OCI-LY7 (cell line): ENCODE measurements at regions not wholly inside any gene's neighbourhood (a gene's known extent, or its start where the extent isn't known, plus 50 kb on each side); places are given as distances from the start of the nearest gene placed in this dataset.

Experiments used
- BruUV-seq: library from RNA; stranded (reverse); fragments of 400-500 nt; replicated peaks from 2 replicates; lab custom pipeline; 2021; lab: Mats Ljungman, UMichigan
- CTCF ChIA-PET: fragments of 300-600 bp; sonication (Branson Sonifier 250); formaldehyde crosslinking; loops from one replicate; lab custom pipeline; 2022; ENCODE audit warnings: antibody characterized with exemption; ENCODE audit not compliant: unreplicated experiment; lab: Charles Lee
- POLR2A ChIA-PET: fragments of 300-600 bp; sonication (Branson Sonifier 250); formaldehyde crosslinking; loops from one replicate; lab custom pipeline; 2022; ENCODE audit warnings: antibody characterized with exemption; lab: Charles Lee
- DNase-seq: peaks from one replicate; pipeline ENCODE4 v3.0.0-alpha.2; 2015; ENCODE audit warnings: low spot score
- H2AFZ ChIP-seq: fragments of 200-600 bp; sonication (generic), shearing (Covaris generic); 2 replicates; pipeline ENCODE4 v1.6.1; 2014; ENCODE audit warnings: mild to moderate bottlenecking, antibody characterized with exemption, low read length, moderate library complexity
- H3K27ac ChIP-seq: fragments of 200-600 bp; sonication (generic); 2 replicates; pipeline ENCODE4 v1.5.1; 2014; ENCODE audit warnings: mixed run types, low read depth, mild to moderate bottlenecking, moderate library complexity, low read length, inconsistent platforms; ENCODE audit not compliant: poor library complexity, severe bottlenecking
- H3K36me3 ChIP-seq: fragments of 200-600 bp; sonication (generic); 2 replicates; pipeline ENCODE4 v1.6.1; 2014; ENCODE audit warnings: mild to moderate bottlenecking, antibody characterized with exemption, low read length, moderate library complexity, mixed read lengths; ENCODE audit not compliant: insufficient read depth
- H3K4me1 ChIP-seq: fragments of 200-600 bp; sonication (generic); 2 replicates; pipeline ENCODE4 v1.5.1; 2014; ENCODE audit warnings: mild to moderate bottlenecking, low read length; ENCODE audit not compliant: insufficient read depth, poor library complexity, severe bottlenecking
- H3K4me2 ChIP-seq: fragments of 200-600 bp; sonication (generic); 2 replicates; pipeline ENCODE4 v1.6.1; 2014; ENCODE audit warnings: mild to moderate bottlenecking, low read length
- H3K4me3 ChIP-seq: fragments of 200-600 bp; sonication (generic); 2 replicates; pipeline ENCODE4 v1.5.1; 2014; ENCODE audit warnings: mild to moderate bottlenecking, low read depth, low read length; ENCODE audit not compliant: poor library complexity, severe bottlenecking
- H3K79me2 ChIP-seq: fragments of 200-600 bp; sonication (generic); 2 replicates; pipeline ENCODE4 v1.6.1; 2016; ENCODE audit warnings: low read depth, mild to moderate bottlenecking, low read length, moderate library complexity, mixed read lengths; ENCODE audit not compliant: insufficient read depth
- H3K9me2 ChIP-seq: fragments of 200-600 bp; sonication (generic); 2 replicates; pipeline ENCODE4 v1.6.1; 2016; ENCODE audit warnings: mild to moderate bottlenecking, low read length, mixed read lengths; ENCODE audit not compliant: insufficient read depth
- H3K9me3 ChIP-seq: fragments of 200-600 bp; sonication (generic); 2 replicates; pipeline ENCODE4 v1.6.1; 2014; ENCODE audit warnings: mild to moderate bottlenecking, mixed run types, low read length, mixed read lengths
- H4K20me1 ChIP-seq: fragments of 200-600 bp; sonication (generic); 2 replicates; pipeline ENCODE4 v1.6.1; 2014; ENCODE audit warnings: mild to moderate bottlenecking, antibody characterized with exemption, low read length, moderate library complexity, mixed read lengths; ENCODE audit not compliant: insufficient read depth
- CTCF ChIP-seq: fragments of 200-600 bp; sonication (generic); conservative IDR thresholded peaks from 2 replicates; pipeline ENCODE4 v1.5.1; 2014; ENCODE audit warnings: mild to moderate bottlenecking, antibody characterized with exemption, low read length, moderate library complexity, mixed read lengths
- EZH2phosphoT487 ChIP-seq: fragments of 200-600 bp; sonication (generic); IDR thresholded peaks from 2 replicates; pipeline ENCODE4 v1.6.1; 2018; ENCODE audit warnings: low read depth, borderline replicate concordance, mild to moderate bottlenecking, mixed run types, antibody characterized with exemption, low read length, moderate library complexity, mixed read lengths
- intact Hi-C: fragments of 100-400 bp; cut with micrococcal nuclease; formaldehyde crosslinking; loops from one replicate; pipeline ENCODE4 v1.10.0; 2022; ENCODE audit not compliant: unreplicated experiment

DNA sequence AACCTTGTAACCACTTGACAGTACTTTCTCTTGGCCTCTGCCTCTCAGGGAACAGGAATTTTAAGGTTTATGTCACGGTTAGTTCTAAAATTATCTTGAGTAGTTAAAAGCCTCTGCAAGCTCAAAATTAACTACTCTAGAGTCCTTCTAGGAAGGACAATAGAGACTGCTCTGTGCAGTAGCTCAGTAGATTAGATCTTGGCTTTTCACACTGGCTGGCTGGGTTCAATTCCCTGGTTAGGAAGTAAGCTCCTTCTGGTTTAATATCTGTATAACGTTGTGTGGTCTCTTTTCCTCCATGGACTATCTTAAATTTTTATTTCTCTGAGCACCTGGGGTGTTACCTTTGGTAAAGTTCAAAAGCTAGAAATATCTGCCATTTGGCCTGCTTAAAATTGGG is 109.2 kb downstream of the AASDHPPT start:
- CTCF ChIA-PET = no interaction called here
- BruUV-seq = no TSS peak
- POLR2A ChIA-PET = interaction anchor here (0.6 to 0.9 kb wide), 3 partner anchors 43 to 519 kb away, joined by 3 to 4 read pairs (median 3); no protein-coding TSS in a partner anchor
- H3K9me3 ChIP-seq = 0 out of 2 replicates have a peak, but pooled peaks cover 4% of the 10 kb centered on the region
- H3K4me3 ChIP-seq = no peak overlapping the region
- H3K4me1 ChIP-seq = no peaks in the 10 kb centered on the region
- H3K27ac ChIP-seq = no peak overlapping the region
- DNase-seq = no peak
- no peaks in the 10 kb centered on the region for H3K9me2 ChIP-seq
- TF ChIP-seq EZH2phosphoT487 = no peak
- no peak for TF ChIP-seq CTCF
- H3K79me2 ChIP-seq = no peaks in the 10 kb centered on the region
- H4K20me1 ChIP-seq = no peaks in the 10 kb centered on the region
- no peak overlapping the region for H2AFZ ChIP-seq
- intact Hi-C loops = no loop called here
- H3K4me2 ChIP-seq = no peak overlapping the region
- H3K36me3 ChIP-seq = no peaks in the 10 kb centered on the region

GRCh38 chr11:106187860-106188456 is 110.5 kb downstream of the AASDHPPT start:
- Histone ChIP-seq H3K79me2 (no peaks in the 10 kb centered on the region), H4K20me1 (no peaks in the 10 kb centered on the region), H3K27ac (no peak overlapping the region), H3K36me3 (no peaks in the 10 kb centered on the region), H3K9me2 (no peaks in the 10 kb centered on the region), H3K4me2 (no peak overlapping the region), H2AFZ (no peak overlapping the region), H3K4me1 (no peaks in the 10 kb centered on the region), H3K9me3 (0 out of 2 replicates have a peak, but pooled peaks cover 4% of the 10 kb centered on the region), H3K4me3 (no peak overlapping the region)
- no peak for TF ChIP-seq EZH2phosphoT487
- intact Hi-C loops = no loop called here
- ChIA-PET CTCF (no interaction called here), POLR2A (no interaction called here)
- DNase-seq = no peak
- BruUV-seq = no TSS peak

DNA sequence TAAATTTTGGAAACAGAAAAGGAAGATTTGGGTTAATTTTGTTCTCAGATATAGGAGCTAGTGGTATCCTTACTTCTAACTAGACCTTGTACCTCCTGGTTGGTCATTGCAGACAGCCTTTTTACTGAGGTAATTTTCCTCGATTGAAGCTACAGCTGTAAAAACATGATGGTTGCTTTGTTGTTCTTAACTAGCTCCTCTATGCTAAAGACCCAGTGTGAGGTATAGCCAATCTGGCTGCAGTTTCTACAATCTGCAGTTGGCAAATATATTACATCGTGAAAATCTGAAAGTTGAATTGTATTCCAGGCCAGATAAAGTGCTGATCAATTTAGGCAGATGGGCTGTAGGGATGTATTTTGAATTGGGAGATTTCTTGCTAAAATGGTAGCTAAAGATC is 116.5 kb downstream of the AASDHPPT start:
- TF ChIP-seq EZH2phosphoT487 = no peak
- TF ChIP-seq CTCF = no peak
- BruUV-seq = no TSS peak
- POLR2A ChIA-PET = no interaction called here
- H3K36me3 ChIP-seq = no peaks in the 10 kb centered on the region
- no peak overlapping the region for H3K4me3 ChIP-seq
- no peak overlapping the region for H3K4me2 ChIP-seq
- no peaks in the 10 kb centered on the region for H3K4me1 ChIP-seq
- no peaks in the 10 kb centered on the region for H3K9me3 ChIP-seq
- CTCF ChIA-PET = interaction anchor here (0.6 kb wide), 1 partner anchor 10 kb away, joined by 3 read pairs; no protein-coding TSS in a partner anchor
- no peaks in the 10 kb centered on the region for H3K9me2 ChIP-seq
- DNase-seq = no peak
- H2AFZ ChIP-seq = no peak overlapping the region
- intact Hi-C loops = no loop called here
- H3K27ac ChIP-seq = no peak overlapping the region
- H3K79me2 ChIP-seq = no peaks in the 10 kb centered on the region
- no peaks in the 10 kb centered on the region for H4K20me1 ChIP-seq
